ENCODE measurements at regions not wholly inside any gene's neighbourhood (a gene's known extent, or its start where the extent isn't known, plus 50 kb on each side); places are given as distances from the start of the nearest gene placed in this dataset.

DNA sequence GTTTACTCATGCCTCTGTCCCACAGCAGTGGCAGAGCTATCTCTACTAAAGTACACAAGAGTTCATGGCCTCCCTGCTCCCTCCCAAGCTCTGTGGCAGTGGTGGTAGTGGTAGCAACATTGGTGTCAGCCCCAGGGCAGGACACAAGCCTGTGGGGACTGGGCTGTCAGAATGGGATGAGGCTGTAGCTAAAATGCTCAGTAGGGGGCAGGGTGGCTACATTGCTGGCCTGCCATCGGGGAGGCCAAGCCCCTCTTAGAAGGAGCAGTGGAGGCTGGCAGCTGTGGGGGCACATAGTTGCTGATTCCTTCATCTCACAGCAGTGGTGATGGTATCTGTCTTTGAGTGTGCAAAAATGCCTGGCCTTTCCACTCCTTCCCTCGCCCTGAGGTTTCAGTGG, 461.7 kb downstream of the PCDH18 start:
- no peak for DNase-seq (ENCODE audit: low read depth)

DNA sequence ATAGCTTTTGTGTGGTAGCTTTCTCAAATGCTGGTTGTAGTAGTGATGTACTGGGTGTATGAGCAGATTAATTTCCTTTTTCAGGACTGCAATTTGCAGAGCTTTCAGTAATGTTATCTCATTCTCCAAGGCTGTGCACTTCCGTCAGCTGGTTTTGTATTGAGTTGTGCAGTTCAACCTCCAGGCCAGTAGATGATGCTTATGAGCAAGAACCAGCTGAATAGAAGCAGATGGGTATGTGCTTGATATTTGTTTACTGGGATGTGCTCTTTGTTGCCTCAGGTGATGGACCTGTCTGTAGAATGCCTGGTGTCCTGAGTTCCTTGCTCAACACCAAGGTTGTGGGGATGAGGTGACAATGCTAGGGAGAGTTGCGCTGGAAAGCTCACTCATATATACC, 462.8 kb downstream of the PCDH18 start:
- no peak for DNase-seq (ENCODE audit: low read depth)

GRCh38 chr4:137067735-137068134, 464.6 kb downstream of the PCDH18 start:
- peak; percentile 16 for DNase-seq (ENCODE audit: low read depth)

- peak; percentile 44 for DNase-seq (ENCODE audit: low read depth)
These were observed 467.0 kb downstream of the PCDH18 start for GRCh38 chr4:137065311-137065710.

DNA sequence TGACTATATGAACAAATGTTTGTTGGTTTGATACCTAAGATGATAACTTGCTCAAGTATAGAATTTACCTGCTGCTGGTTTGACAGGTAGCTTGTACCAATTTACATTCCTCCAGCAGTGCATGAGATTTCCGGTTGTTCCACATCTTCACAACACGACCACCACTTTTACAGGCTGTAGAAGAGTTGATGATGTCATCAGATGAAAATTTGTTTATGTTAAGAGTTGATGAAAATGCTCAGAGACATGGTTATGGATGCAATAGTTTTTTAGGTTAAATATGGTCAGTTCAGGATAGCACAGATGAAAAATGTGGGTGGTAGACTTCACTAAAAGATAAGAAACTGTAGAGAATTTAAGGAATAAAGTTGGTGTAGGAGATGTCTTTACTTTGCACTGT, 468.3 kb downstream of the PCDH18 start:
- no peak for DNase-seq (ENCODE audit: low read depth)

- DNase-seq (ENCODE audit: low read depth): no peak
These were observed 489.1 kb downstream of the PCDH18 start for GRCh38 chr4:137043184-137043583.

GRCh38 chr4:137039370-137039769, 492.9 kb downstream of the PCDH18 start:
- DNase-seq (ENCODE audit: low read depth): no peak

DNA sequence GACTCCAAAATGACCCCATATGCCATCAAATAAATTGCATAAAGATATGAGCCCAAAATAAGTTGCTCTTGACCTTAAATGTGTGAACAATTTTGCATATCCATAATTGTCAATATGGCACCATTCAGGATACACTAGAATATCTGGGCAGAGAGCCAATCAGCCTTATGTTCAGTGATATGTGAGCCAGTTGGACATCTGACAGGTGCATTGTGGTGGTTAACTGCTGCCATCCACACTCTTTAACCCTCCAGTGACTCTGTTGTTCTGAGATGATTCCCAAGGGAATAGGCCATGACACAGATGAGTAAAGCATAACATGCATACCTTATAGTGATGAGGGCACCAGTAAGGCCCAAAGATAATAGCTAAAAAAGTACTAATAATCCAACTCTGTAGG, 500.1 kb downstream of the PCDH18 start:
- DNase-seq (ENCODE audit: low read depth): no peak

- DNase-seq (ENCODE audit: low read depth): peak; percentile 1
These were observed 503.3 kb downstream of the PCDH18 start for GRCh38 chr4:137029026-137029425.

DNA sequence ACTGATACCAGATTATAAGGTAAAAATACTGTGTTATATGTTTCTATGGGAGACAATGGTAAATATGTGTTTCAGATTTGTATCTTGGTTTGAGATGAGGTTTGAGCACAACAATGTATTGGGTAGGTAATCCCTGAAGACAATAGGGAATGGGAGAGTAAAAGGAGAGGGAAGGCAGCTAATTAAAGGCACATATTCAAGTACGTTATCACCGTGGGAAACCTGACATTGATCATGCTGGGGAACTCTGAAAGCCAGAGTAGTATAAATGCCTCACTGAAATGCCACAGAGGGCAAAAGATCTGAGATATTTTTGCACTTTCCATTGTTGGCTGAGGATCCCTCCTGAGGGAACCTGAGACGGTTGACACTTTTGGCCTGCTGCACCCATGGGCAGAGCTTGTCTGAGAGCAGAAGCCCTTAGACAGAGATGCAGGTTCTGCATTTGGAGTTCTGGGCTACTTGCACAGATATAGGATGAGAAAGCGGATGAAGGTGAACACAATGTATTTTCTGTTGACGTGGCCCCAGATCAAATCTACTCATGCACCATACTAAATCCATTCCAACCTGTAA, 506.7 kb downstream of the PCDH18 start:
- DNase-seq (ENCODE audit: low read depth): no peak

GRCh38 chr4:137015426-137016409, 516.6 kb downstream of the PCDH18 start:
- no peak for DNase-seq (ENCODE audit: low read depth)

- no peak for DNase-seq (ENCODE audit: low read depth)
These were observed 531.9 kb downstream of the PCDH18 start for GRCh38 chr4:137000432-137000831.

GRCh38 chr4:136992032-136992431, 540.3 kb downstream of the PCDH18 start:
- DNase-seq (ENCODE audit: low read depth): no peak

GRCh38 chr4:136985683-136986082, 546.6 kb downstream of the PCDH18 start:
- DNase-seq (ENCODE audit: low read depth): no peak

- no peak for DNase-seq (ENCODE audit: low read depth)
These were observed 565.2 kb downstream of the PCDH18 start for GRCh38 chr4:136967069-136967468.

GRCh38 chr4:136965478-136965877, 566.8 kb downstream of the PCDH18 start:
- no peak for DNase-seq (ENCODE audit: low read depth)

DNA sequence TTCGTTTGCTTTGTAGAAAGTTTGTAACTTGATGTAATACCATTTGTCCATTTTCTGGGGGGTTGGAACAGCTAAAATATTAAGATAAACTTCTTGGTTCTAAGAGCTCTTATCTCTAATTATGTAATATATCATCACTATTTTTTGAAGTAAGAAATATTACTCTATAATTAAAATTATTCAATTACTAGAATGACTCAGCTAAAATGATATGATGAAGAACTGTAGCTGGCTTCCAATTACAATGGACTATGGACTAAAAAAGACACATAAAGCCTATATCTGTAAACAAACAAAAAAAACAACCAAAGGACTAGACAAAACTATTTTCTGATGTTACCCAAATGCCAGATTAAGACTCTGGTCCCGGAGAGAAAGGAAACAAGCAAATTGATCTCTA, 569.4 kb downstream of the PCDH18 start:
- DNase-seq (ENCODE audit: low read depth): no peak

GRCh38 chr4:136946307-136946907, 585.9 kb downstream of the PCDH18 start:
- DNase-seq (ENCODE audit: low read depth): no peak

- peak; percentile 10 for DNase-seq (ENCODE audit: low read depth)
These were observed 592.5 kb downstream of the PCDH18 start for GRCh38 chr4:136939781-136940180.

DNA sequence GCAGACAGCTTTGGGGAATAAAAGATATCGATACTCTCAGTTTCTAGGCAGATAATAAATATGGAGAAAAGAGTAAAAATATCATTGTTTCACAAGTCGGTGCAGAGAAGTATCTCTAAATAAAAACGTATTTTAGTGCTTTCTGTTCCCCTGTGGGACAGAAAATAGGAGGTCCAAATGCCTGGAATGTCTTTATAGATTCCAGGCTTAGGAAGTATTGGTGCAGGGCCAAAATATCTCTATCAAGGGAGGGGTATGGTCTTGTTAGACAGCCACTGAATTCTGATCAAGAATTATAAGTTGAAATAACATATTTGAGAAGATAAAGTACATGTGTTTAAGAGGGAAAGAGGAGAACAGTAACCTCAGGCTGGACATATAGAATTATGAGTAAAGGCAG, 596.4 kb downstream of the PCDH18 start:
- DNase-seq (ENCODE audit: low read depth): no peak

GRCh38 chr4:136935305-136935704, 597.0 kb downstream of the PCDH18 start:
- DNase-seq (ENCODE audit: low read depth): no peak

DNA sequence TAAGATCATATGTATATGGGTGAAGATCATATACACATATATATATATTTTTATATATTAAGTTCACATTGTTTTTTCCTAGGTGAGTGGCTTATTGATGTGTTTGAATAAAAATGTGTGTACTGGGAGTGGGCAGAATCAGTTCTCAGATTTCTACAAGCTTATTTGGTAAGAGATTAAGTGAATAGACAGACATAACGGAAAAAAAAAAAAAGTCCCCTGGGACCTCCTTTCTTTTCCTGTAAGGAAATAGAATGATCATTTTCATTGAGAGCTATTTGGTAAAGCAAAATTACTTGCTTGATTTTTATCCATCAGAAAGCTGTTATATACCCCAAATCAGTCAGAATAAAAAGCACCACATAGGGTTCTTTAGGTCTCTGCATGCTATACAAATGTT, 597.7 kb downstream of the PCDH18 start:
- DNase-seq (ENCODE audit: low read depth): no peak

GRCh38 chr4:136931781-136932180, 600.5 kb downstream of the PCDH18 start:
- no peak for DNase-seq (ENCODE audit: low read depth)

Measured in M059J (cell line).